ENCODE measurements at regions not wholly inside any gene's neighbourhood (a gene's known extent, or its start where the extent isn't known, plus 50 kb on each side); places are given as distances from the start of the nearest gene placed in this dataset.

- TF ChIP-seq POLR2AphosphoS5 (IDR thresholded peaks at IDR 0.05), result no peak
- no peak for TF ChIP-seq POLR2A (IDR thresholded peaks at IDR 0.05)
- no peak for TF ChIP-seq CTCF (IDR thresholded peaks at IDR 0.05)
- no peak for TF ChIP-seq EP300 (IDR thresholded peaks at IDR 0.05; ENCODE audit: low read depth)
These were observed 54.7 kb upstream of the NANOGP8 start for GRCh38 chr15:35139822-35140221.
